GM19452 (cell line): ENCODE measurements at regions not wholly inside any gene's neighbourhood (a gene's known extent, or its start where the extent isn't known, plus 50 kb on each side); places are given as distances from the start of the nearest gene placed in this dataset.

Experiments
- ATAC-seq: cut with Tn5 transposase; IDR thresholded peaks from one replicate; pipeline ENCODE4 v1.9.1; 2021; ENCODE audit not compliant: unreplicated experiment

GRCh38 chr1:208628022-208628914 is 384.1 kb upstream of the PLXNA2 start:
- no peak for ATAC-seq

GRCh38 chr1:208631092-208631491 is 386.9 kb upstream of the PLXNA2 start:
- ATAC-seq: no peak

DNA sequence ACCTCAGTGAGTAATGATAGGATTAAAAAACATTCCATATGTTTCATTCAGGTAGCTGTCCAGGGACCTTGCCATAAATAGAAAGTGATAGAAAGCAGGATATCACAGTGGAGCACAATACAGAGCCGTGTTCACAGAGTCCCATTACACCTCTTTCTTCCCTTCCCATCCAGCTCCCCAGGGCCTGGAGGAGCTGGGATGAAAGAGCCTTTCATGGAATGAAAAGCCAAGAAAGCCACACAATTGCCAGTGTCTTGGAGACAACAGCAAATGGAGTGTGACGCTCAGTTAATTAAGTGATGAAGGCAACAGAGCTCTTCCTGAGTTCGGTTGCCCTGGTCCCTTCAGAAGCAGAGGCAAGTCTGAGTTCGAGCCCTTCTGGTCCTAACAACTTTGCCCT is 387.3 kb upstream of the PLXNA2 start:
- ATAC-seq: no peak

DNA sequence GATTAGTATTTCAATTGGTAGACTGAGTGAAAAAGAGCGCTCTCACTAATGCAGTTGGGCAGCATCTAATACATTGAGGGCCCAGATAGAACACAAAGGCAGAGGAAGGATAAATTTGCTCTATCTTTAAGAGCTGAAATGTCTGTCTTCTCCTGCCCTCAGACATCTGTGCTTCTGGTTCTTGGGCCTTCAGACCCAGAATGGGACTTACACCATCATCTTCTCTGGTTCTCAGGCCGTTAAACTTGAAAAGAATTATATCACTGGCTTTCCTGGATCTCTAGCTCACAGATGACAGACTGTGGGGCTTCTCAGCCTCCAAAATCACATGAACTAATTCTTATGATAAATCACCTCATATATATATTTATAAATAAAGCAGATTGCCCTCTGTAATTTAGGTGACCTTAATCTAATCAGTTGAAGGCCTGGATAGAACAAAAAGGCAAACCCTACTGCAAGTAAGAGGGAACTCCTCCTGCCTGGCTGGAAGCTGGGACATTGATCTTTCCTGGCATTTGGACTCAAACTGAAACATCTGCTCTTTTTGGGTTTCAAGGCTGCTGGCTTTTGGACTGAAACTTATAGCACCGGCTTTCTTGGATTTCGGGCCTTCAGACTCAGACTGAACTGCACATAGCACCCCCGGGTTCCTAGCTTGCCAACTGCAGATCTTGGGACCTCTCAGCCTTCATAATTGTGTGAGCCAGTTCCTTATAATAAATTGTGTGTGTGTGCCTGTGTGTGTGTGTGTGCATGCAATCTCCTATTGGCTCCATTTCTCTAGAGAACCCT is 390.4 kb upstream of the PLXNA2 start:
- no peak for ATAC-seq

DNA sequence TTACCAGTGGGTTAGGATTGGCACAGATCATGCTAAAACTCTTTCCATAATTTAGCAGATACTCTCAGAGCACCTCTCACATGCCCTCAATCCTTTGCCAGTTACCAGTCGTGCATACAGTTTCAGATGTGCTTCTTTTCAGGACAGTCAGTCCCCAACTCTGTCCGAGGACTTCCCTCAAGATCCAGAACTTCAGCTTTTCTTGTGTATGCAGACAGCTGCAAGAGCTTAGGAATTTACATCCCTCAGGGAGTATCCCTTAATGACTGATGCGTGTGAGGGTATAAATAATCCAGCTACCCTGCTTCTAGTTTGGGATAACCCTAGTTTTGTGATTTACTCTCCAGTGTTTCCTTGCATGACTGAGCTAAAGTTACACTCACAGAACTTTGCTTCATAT is 393.0 kb upstream of the PLXNA2 start:
- ATAC-seq: no peak

GRCh38 chr1:208639382-208639781 is 395.2 kb upstream of the PLXNA2 start:
- no peak for ATAC-seq

DNA sequence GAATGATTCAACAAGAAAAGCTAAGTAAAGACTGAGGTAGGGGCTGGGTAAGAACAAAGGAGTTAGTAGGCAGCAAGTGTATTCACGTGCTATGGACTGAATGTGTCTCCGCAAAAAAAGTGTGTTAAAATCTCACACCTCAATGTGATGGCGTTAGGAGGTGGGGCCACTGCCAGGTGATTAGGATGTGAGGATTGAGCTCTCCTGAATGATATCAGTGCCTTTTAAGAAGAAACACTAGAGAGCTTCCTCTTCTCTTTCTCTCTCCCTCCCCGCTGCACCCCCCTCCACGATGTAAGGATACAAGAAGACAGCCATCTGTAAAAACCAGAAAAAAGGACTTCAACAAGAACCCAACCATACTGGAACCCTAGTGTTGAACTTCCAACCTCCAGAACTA is 396.1 kb upstream of the PLXNA2 start:
- ATAC-seq: no peak

GRCh38 chr1:208641579-208642280 is 397.5 kb upstream of the PLXNA2 start:
- no peak for ATAC-seq

GRCh38 chr1:208643005-208643597 is 398.9 kb upstream of the PLXNA2 start:
- ATAC-seq: no peak

DNA sequence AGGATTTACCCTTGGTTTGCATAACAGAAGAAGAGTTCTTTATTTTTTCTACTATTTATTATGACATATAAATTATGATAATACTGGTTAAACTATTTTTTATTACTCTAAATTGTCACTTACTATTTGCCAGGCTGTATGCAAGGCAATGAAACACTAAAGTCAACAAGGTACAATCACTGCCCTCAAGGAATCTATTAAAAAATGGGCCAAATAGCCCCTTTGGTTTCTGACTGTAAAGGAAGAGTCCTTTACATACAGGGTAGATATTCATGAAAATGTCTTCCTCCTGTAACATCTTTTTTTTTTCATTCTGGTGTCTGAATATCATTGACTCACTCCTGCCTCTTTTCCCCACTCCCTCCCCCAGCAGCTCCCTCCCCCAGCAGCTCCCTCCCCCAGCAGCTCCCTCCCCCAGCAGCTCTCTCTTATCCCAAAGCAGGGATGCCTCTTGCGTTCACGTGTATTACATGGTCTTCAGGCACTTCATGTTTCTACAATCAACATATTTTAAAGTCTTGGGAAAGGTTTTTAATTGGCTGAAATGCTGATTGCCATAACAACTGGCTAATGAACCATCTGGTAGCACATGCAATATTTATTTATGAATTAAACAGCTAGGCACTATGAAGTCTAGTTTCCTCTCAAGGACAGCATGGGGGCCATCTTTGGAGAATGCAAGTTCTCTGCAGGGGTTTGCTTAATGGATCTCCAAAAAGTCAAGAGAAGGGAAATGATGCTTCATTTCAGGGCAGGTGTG is 400.4 kb upstream of the PLXNA2 start:
- no peak for ATAC-seq

- no peak for ATAC-seq
Measured at GRCh38 chr1:208646431-208646830, 402.2 kb upstream of the PLXNA2 start.

- ATAC-seq: no peak
Measured at GRCh38 chr1:208648146-208648545, 404.0 kb upstream of the PLXNA2 start.

GRCh38 chr1:208652296-208653160 is 408.3 kb upstream of the PLXNA2 start:
- peak; percentile 89 for ATAC-seq

DNA sequence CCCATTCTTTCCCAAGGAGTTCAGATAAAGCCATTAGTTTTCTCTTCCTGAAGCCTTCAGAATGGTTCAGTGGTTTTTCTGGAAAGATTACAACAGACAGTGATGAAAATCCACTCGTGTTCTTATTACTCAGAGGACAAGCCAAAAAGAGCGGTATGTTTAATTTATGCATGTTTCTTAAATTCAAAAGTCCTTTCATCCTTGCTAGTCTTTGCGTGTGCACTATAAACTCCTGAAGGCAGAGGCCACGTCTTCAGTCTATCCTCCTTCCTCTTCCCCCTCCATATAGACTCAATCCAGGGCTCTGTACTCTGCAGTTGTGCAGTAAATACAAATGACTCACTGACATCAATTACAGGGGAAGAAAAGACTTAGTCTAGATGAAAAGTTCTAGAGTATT is 409.2 kb upstream of the PLXNA2 start:
- ATAC-seq: no peak

DNA sequence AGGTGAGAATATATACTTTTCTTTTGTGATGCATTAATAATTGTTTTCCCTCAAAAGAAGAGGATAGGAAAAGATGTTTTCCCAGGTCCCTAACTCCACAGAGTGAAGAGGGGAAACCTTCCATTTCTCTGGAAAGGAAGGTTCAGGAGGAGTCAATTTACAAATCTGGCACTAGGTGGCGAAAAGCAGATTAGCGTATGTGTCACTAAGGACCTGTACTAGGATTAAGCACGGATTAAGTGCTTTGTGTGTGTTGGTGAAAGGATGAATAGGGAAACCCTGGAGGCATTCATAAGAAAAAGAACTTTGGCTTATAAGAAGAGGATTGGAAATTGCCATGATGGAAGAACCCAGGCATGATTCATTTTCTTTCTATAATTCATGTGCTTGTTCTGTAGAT is 410.1 kb upstream of the PLXNA2 start:
- no peak for ATAC-seq

DNA sequence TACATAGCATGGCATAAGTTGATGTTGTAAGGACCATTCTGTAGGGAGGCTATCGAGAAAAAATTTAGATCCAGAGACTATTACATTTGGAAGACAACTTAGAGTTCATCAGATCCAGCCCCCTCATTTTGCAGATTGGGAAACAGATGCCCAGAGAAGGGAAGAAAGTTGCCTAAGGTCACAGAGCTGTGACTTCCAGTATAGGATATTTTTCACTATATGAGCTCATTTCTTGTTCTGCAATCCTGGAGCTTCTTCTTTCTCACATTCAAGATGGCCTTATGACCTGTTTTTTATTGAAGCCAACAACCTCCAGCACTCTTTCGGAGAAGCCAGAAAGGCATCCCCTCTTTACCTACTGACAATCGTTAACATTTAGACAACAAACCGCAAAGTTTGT is 421.8 kb upstream of the PLXNA2 start:
- ATAC-seq: no peak

DNA sequence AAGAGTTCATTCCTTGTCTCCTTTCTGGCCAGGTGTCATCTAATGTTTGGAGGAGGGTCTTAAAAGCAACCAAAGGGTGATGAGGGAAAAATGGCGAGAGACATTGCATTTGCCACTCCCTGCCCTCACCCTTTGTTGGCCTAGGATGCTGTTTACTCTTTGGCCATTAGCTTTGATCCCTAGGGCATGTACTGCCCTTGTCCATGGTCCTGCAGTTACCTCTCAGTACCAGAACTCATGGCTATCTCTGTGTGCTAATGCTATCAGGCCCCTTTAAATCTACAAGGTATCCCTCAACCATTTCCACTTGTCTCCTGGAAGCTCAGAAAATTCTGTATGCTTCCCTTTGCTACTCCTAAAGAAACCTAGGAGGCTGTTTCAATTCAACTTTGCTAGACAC is 424.8 kb upstream of the PLXNA2 start:
- ATAC-seq: no peak

GRCh38 chr1:208670778-208671177 is 426.6 kb upstream of the PLXNA2 start:
- ATAC-seq: no peak

GRCh38 chr1:208681878-208682663 is 437.9 kb upstream of the PLXNA2 start:
- ATAC-seq: no peak
